H9 (cell line): ENCODE measurements at regions not wholly inside any gene's neighbourhood (a gene's known extent, or its start where the extent isn't known, plus 50 kb on each side); places are given as distances from the start of the nearest gene placed in this dataset.

Experiments used
- DNase-seq: peaks from one replicate; pipeline ENCODE4 v3.0.0-alpha.2; 2017
- H2AFZ ChIP-seq: one replicate; pipeline ENCODE4 v1.6.1; 2013; ENCODE audit warnings: mild to moderate bottlenecking, low read length, control low read depth, moderate library complexity
- H2AK5ac ChIP-seq: 2 replicates; pipeline ENCODE4 v1.6.1; 2013; ENCODE audit warnings: low read length, control low read depth, mixed read lengths; ENCODE audit not compliant: insufficient read length
- H2BK120ac ChIP-seq: one replicate; pipeline ENCODE4 v1.6.1; 2013; ENCODE audit warnings: low read depth, mild to moderate bottlenecking, low read length, control low read depth, inconsistent platforms; ENCODE audit not compliant: poor library complexity, severe bottlenecking
- H2BK12ac ChIP-seq: 2 replicates; pipeline ENCODE4 v1.6.1; 2013; ENCODE audit warnings: low read length, control low read depth, mixed read lengths, low read depth; ENCODE audit not compliant: insufficient read length
- H2BK15ac ChIP-seq: 2 replicates; pipeline ENCODE4 v1.6.1; 2013; ENCODE audit warnings: low read depth, low read length, control low read depth
- H2BK20ac ChIP-seq: one replicate; pipeline ENCODE4 v1.6.1; 2013; ENCODE audit warnings: low read depth, mild to moderate bottlenecking, low read length, control low read depth, inconsistent platforms; ENCODE audit not compliant: poor library complexity, severe bottlenecking
- H2BK5ac ChIP-seq: 2 replicates; pipeline ENCODE4 v1.6.1; 2013; ENCODE audit warnings: low read length, control low read depth, mixed read lengths; ENCODE audit not compliant: insufficient read length
- H3K14ac ChIP-seq: 2 replicates; pipeline ENCODE4 v1.6.1; 2013; ENCODE audit warnings: low read length, control low read depth; ENCODE audit not compliant: insufficient read depth
- H3K18ac ChIP-seq: 2 replicates; pipeline ENCODE4 v1.6.1; 2013; ENCODE audit warnings: low read depth, mild to moderate bottlenecking, mixed read lengths, low read length, control low read depth; ENCODE audit not compliant: insufficient read length
- H3K23ac ChIP-seq: 2 replicates; pipeline ENCODE4 v1.6.1; 2013; ENCODE audit warnings: low read length, control low read depth, mixed read lengths, low read depth; ENCODE audit not compliant: insufficient read length
- H3K23me2 ChIP-seq: 2 replicates; pipeline ENCODE4 v1.6.1; 2013; ENCODE audit warnings: low read depth, mild to moderate bottlenecking, mixed read lengths, low read length, control low read depth; ENCODE audit not compliant: insufficient read length, poor library complexity, severe bottlenecking
- H3K27ac ChIP-seq: 2 replicates; pipeline ENCODE4 v1.5.1; 2013; ENCODE audit warnings: low read length, control low read depth, mixed read lengths, low read depth; ENCODE audit not compliant: insufficient read length
- H3K27me3 ChIP-seq: 2 replicates; pipeline ENCODE4 v1.6.1; 2013; ENCODE audit warnings: low read length, control low read depth, inconsistent platforms; ENCODE audit not compliant: insufficient read depth
- H3K4ac ChIP-seq: 2 replicates; pipeline ENCODE4 v1.6.1; 2013; ENCODE audit warnings: low read depth, mild to moderate bottlenecking, control low read depth, inconsistent platforms, low read length, moderate library complexity
- H3K4me1 ChIP-seq: 2 replicates; pipeline ENCODE4 v1.6.1; 2013; ENCODE audit warnings: low read length, control low read depth, inconsistent platforms; ENCODE audit not compliant: insufficient read depth
- H3K4me2 ChIP-seq: 2 replicates; pipeline ENCODE4 v1.6.1; 2013; ENCODE audit warnings: low read length, control low read depth, mixed read lengths; ENCODE audit not compliant: insufficient read length, insufficient read depth
- H3K56ac ChIP-seq: 2 replicates; pipeline ENCODE4 v1.6.1; 2013; ENCODE audit warnings: low read depth, mild to moderate bottlenecking, mixed read lengths, low read length, control low read depth; ENCODE audit not compliant: insufficient read length
- H3K79me1 ChIP-seq: 2 replicates; pipeline ENCODE4 v1.6.1; 2013; ENCODE audit warnings: low read depth, mild to moderate bottlenecking, moderate library complexity, low read length, control low read depth, inconsistent platforms; ENCODE audit not compliant: insufficient read depth, poor library complexity, severe bottlenecking
- H3K79me2 ChIP-seq: 2 replicates; pipeline ENCODE4 v1.6.1; 2013; ENCODE audit warnings: low read length, control low read depth, inconsistent platforms; ENCODE audit not compliant: insufficient read depth
- H3K9ac ChIP-seq: 2 replicates; pipeline ENCODE4 v1.6.1; 2013; ENCODE audit warnings: low read length, control low read depth, mixed read lengths; ENCODE audit not compliant: insufficient read length; ENCODE audit errors: extremely low read depth
- H3K9me3 ChIP-seq: one replicate; pipeline ENCODE4 v1.6.1; 2013; ENCODE audit warnings: low read depth, low read length, inconsistent platforms; ENCODE audit not compliant: control insufficient read depth
- H3T11ph ChIP-seq: one replicate; pipeline ENCODE4 v1.6.1; 2013; ENCODE audit warnings: mild to moderate bottlenecking, low read length, control low read depth, inconsistent platforms
- H4K20me1 ChIP-seq: one replicate; pipeline ENCODE4 v1.6.1; 2013; ENCODE audit not compliant: control insufficient read depth, insufficient read length, insufficient read depth
- H4K5ac ChIP-seq: 2 replicates; pipeline ENCODE4 v1.6.1; 2013; ENCODE audit warnings: low read depth, mild to moderate bottlenecking, mixed read lengths, low read length, control low read depth; ENCODE audit not compliant: insufficient read length
- H4K8ac ChIP-seq: replicated peaks from 2 replicates; pipeline ENCODE4 v1.6.1; 2013; ENCODE audit warnings: low read length, control low read depth, mixed read lengths, low read depth; ENCODE audit not compliant: insufficient read length
- H4K91ac ChIP-seq: 2 replicates; pipeline ENCODE4 v1.6.1; 2013; ENCODE audit warnings: low read depth, mild to moderate bottlenecking, moderate library complexity, mixed read lengths, low read length, control low read depth; ENCODE audit not compliant: insufficient read length
- H3K27ac Mint-ChIP-seq, 3 experiments: 2 replicates in 2 of 3; 3 replicates in 1 of 3; pipeline ENCODE4 v1.8.0; 2020 to 2021; ENCODE audit warnings: mixed read lengths in 3 of 3, mild to moderate bottlenecking in 1 of 3, moderate library complexity in 1 of 3
- H3K27me3 Mint-ChIP-seq: 2 replicates; pipeline ENCODE4 v1.8.0; 2021; ENCODE audit warnings: low read depth, mild to moderate bottlenecking, moderate library complexity, mixed read lengths
- H3K36me3 Mint-ChIP-seq, 3 experiments: 2 replicates in 2 of 3; 3 replicates in 1 of 3; pipeline ENCODE4 v1.8.0; 2020 to 2021; ENCODE audit warnings: low read depth in 3 of 3, mixed read lengths in 3 of 3; ENCODE audit not compliant: insufficient read depth in 1 of 3
- H3K4me1 Mint-ChIP-seq, 2 experiments: 2 replicates each; pipeline ENCODE4 v1.8.0; 2020; ENCODE audit warnings: mixed read lengths in 2 of 2
- H3K4me3 Mint-ChIP-seq, 2 experiments: 2 replicates in 1 of 2; 3 replicates in 1 of 2; pipeline ENCODE4 v1.8.0; 2020 to 2021; ENCODE audit warnings: mild to moderate bottlenecking in 2 of 2, mixed read lengths in 2 of 2, moderate library complexity in 1 of 2
- H3K9me3 Mint-ChIP-seq, 2 experiments: 2 replicates in 1 of 2; 3 replicates in 1 of 2; pipeline ENCODE4 v1.8.0; 2020; ENCODE audit warnings: mild to moderate bottlenecking in 2 of 2, mixed read lengths in 2 of 2, moderate library complexity in 1 of 2
- CTCF ChIP-seq: fragments of 200-600 bp; sonication (generic); conservative IDR thresholded peaks from 3 replicates; pipeline ENCODE4 v1.8.0; 2021; ENCODE audit warnings: antibody characterized with exemption, mild to moderate bottlenecking
- WGBS: extraction: QIAGEN DNeasy Blood & Tissue Kit; methylation state at CpG from one replicate; pipeline ENCODE4 v1.1.7; 2013; ENCODE audit warnings: missing lambda C conversion rate, low lambda C conversion rate, mixed read lengths; ENCODE audit not compliant: insufficient read length; ENCODE audit errors: extremely low coverage; 5-methylcytosine and 5-hydroxymethylcytosine counted together

GRCh38 chr12:111103583-111103982, 183.2 kb upstream of the MYL2 start:
- no peak overlapping the region for H2AK5ac ChIP-seq
- H4K91ac ChIP-seq: no peak overlapping the region
- Mint-ChIP-seq H3K27ac (no peak overlapping the region; a peak in 1 of 7 replicates), H3K4me3 (no peak overlapping the region), H3K36me3 (peaks cover 0 to 6% (median 3%) of the 10 kb centered on the region in 3 experiments; a peak in 1 of 7 replicates), H3K4me1 (peaks cover 8 to 13% of the 10 kb centered on the region in 2 experiments), H3K27me3 (no peaks in the 10 kb centered on the region; the same call in none of the 2 replicates), H3K9me3 (no peaks in the 10 kb centered on the region; a peak in 1 of 5 replicates)
- H3K23me2 ChIP-seq: no peaks in the 10 kb centered on the region
- H2BK12ac ChIP-seq: no peak overlapping the region
- no peak overlapping the region for H2AFZ ChIP-seq
- no peak overlapping the region for H3K23ac ChIP-seq
- H2BK20ac ChIP-seq: no peak overlapping the region
- H2BK120ac ChIP-seq: no peak overlapping the region
- H3K9me3 ChIP-seq: no peaks in the 10 kb centered on the region
- no peak for DNase-seq
- no peak overlapping the region for H4K8ac ChIP-seq
- H3T11ph ChIP-seq: no peak overlapping the region
- no peak overlapping the region for H3K9ac ChIP-seq
- WGBS: no CpG with 5 or more reads among the region's 2 CpGs
- H3K56ac ChIP-seq: no peak overlapping the region
- no peaks in the 10 kb centered on the region for H4K20me1 ChIP-seq
- H3K27me3 ChIP-seq: no peaks in the 10 kb centered on the region
- no peaks in the 10 kb centered on the region for H3K79me1 ChIP-seq
- H3K4ac ChIP-seq: no peak overlapping the region
- 0 out of 2 replicates have a peak, but pooled peaks cover 2% of the 10 kb centered on the region for H3K79me2 ChIP-seq
- H3K27ac ChIP-seq: no peak overlapping the region
- no peaks in the 10 kb centered on the region for H3K4me1 ChIP-seq
- TF ChIP-seq CTCF: no peak
- H2BK5ac ChIP-seq: no peak overlapping the region
- no peak overlapping the region for H3K18ac ChIP-seq
- no peak overlapping the region for H3K14ac ChIP-seq
- H4K5ac ChIP-seq: no peak overlapping the region
- no peak overlapping the region for H2BK15ac ChIP-seq
- no peak overlapping the region for H3K4me2 ChIP-seq
